ENCODE measurements at regions not wholly inside any gene's neighbourhood (a gene's known extent, or its start where the extent isn't known, plus 50 kb on each side); places are given as distances from the start of the nearest gene placed in this dataset.

GRCh38 chr2:78521938-78522337 is 503.6 kb upstream of the REG3G start:
- DNase-seq, result no peak

- DNase-seq, result no peak
Measured at GRCh38 chr2:78532762-78533379, 492.6 kb upstream of the REG3G start.

DNA sequence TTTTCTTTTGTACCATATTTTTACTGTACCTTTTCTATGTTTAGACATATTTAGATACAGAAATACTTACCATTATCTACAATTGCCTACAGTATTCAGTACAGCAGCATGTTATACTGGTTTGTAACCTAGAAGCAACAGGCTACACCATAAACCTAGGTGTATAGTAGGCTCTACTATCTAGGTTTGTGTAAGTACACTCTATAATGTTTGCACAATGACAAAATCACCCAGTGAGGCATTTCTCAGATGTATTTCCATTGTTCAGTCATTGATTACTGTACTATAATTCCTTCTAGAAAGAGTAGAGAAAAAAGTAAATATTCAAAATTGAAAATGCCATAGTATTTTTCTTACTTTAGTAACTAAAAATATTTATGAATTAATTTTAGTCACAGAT is 490.1 kb upstream of the REG3G start:
- no peak for DNase-seq

DNA sequence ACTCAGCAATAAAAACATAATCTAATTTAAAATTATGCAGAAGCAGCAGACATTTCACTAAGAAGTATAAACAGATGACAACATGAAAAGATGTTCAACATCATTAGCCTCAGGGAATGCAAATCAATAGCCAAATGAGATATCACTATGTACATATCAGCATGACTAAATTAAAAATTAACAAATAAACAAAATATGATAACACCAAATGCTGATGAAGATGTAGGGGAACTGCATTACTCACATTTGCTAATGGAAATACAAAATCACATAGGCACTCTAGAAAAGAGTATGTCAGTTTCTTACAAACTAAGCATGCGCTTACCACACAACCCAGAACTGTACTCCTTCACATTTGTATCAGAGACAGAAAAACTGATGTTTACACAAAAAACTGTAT is 487.2 kb upstream of the REG3G start:
- DNase-seq, result no peak

- no peak for DNase-seq
Measured at GRCh38 chr2:78540255-78540654, 485.2 kb upstream of the REG3G start.

- DNase-seq, result no peak
Measured at GRCh38 chr2:78541088-78541450, 484.4 kb upstream of the REG3G start.

GRCh38 chr2:78541451-78542267 is 483.8 kb upstream of the REG3G start:
- no peak for DNase-seq

DNA sequence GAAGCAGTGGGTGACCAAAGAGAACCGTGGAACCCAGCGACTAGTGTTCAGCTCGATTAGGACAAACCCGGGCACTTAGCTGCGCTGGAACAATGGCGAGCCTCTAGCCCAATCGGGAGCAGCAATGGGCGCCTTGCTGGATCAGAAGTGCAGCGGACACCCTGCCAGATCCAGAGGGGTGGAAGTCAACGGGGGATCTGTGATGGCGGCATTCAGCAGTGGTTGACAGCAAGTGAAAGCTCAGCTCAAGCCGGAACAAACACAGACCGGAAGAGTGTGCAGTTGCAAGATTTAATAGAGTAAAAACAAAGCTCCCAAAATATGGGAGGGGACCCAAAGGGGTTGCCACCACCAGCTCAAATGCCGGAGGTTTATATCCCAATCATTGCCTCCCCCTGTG is 478.7 kb upstream of the REG3G start:
- DNase-seq, result no peak

DNA sequence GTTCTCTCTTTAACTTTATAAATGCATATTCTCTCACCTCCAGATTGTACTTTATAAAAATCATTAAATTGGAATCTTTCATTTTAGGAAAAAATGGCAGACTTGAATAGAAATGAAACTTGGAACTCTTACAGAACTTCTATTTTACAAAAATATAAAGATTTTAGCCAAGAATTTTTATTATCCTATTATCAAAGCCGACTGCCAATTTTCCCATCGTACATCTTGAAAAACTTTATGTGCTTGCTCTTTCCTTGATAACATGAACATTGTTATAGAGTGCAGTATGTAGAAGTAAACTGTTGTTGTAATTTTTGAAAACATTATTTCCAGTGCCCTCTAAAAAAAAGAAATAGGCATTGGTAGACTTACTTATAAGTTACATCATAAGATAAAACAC is 475.7 kb upstream of the REG3G start:
- DNase-seq, result no peak

GRCh38 chr2:78553866-78554647 is 471.4 kb upstream of the REG3G start:
- no peak for DNase-seq

DNA sequence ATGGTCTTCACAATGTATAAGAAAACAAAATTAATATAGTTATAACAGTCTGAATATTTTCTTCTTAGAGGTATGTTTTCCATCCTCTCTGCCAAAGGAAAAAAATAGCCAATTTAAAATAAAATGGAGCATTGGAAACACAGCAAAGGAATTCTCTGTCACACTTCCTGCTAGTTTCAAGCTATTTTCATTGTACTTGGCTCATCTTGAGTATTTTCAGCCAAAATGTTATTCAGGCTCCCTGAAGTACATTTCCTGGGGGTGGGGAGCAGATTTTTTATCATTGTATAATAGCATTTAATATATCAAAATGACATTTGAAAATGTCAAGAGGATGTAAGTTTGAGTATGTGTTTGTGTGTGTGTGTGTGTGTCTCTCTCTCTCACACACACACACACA is 463.6 kb upstream of the REG3G start:
- no peak for DNase-seq

DNA sequence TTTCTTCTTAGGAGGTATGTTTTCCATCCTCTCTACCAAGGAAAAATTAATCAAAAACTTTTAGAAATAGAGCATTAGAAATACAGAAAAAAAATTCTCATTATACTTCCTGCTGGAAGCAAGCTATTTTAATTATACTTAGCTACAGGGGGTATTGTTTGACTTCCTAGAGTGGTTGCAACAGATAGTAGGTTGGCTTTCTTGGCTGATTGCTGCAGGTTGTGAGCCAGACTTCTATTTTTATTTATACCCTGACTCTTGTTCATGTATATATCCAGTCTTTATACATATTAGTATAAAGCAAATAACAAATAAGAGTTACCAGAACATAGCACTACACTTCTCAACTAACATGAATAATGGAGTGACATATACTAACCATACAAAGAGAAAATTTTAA is 460.8 kb upstream of the REG3G start:
- DNase-seq, result no peak

- no peak for DNase-seq
Measured at GRCh38 chr2:78568782-78569373, 456.6 kb upstream of the REG3G start.

GRCh38 chr2:78576409-78576808 is 449.1 kb upstream of the REG3G start:
- no peak for DNase-seq

- no peak for DNase-seq
Measured at GRCh38 chr2:78585871-78586270, 439.6 kb upstream of the REG3G start.

- no peak for DNase-seq
Measured at GRCh38 chr2:78586316-78586715, 439.2 kb upstream of the REG3G start.

DNA sequence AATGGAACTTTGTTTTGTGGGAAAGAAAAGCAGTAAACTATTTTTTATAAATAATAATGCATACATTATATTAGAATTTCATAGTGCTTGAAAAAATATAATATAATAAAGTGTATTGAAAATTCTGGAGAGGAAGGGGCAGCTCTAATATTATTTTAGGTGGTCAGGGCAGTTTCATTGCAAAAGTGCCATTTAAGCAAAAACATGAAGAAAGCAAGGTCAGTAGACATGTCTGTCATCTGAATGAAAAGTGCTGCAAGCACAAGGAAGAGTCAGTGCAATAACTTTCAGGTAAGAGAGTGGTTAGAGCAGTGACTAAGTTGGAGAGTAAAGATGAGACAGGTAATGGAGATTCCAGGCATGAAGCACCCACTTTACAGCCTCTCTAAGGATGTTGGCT is 435.6 kb upstream of the REG3G start:
- no peak for DNase-seq

GRCh38 chr2:78592491-78592890 is 433.0 kb upstream of the REG3G start:
- no peak for DNase-seq

DNA sequence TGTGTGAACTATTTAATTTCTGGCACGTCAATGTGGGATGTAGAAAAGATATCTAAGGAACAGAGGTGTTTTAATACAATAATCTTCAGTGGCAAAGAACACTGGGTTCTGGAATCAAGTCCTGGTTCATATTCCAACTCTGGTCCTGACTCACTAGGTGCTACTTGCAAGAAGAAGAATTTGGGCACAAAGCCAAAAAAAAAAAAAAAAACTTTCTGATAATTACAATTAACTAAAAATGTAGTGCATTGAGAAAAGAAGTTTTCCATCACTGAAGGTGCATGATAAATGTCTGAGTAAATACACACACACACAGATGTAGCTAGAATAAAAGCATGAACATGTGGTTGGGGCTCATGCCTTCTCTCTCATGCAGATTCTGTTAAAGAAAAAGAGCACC is 424.4 kb upstream of the REG3G start:
- no peak for DNase-seq

GRCh38 chr2:78602862-78603261 is 422.6 kb upstream of the REG3G start:
- no peak for DNase-seq

DNA sequence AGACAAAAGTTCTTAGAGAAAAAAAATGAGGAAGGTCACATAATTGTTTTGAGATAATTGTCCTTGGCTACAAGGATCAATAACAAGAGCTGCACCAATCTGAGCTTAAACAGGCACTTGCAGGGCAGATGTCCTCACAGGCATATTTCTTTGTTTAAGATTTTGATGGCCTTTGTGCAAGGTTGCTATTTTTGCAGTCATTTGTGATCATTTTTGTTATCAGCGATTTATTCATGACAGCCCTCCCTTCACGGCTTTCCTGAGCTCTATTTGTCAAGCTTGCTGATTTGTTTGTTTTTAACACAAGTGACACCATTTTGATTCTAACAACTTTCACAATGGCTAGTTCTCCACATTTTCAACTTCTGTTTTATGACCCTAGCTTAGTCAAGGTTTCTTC is 418.6 kb upstream of the REG3G start:
- no peak for DNase-seq

GRCh38 chr2:78614726-78615125 is 410.8 kb upstream of the REG3G start:
- no peak for DNase-seq

DNA sequence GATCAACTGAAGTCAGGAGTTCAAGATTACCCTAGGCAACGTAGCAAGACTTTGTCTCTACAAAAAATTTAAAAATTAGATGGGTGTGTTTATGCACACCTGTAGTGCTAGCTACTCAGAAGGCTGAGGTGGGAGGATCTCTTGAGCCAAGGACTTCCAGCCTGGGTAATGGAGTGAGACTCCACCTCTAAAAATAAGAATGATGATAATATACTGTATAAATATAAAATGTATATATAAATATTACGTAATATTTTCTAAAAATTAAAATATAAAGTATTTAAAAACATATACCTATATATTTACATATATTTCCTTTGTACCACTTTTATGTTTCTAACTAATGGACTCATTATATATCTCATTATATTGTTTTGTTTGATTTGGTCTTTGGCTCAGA is 409.5 kb upstream of the REG3G start:
- DNase-seq, result no peak

DNA sequence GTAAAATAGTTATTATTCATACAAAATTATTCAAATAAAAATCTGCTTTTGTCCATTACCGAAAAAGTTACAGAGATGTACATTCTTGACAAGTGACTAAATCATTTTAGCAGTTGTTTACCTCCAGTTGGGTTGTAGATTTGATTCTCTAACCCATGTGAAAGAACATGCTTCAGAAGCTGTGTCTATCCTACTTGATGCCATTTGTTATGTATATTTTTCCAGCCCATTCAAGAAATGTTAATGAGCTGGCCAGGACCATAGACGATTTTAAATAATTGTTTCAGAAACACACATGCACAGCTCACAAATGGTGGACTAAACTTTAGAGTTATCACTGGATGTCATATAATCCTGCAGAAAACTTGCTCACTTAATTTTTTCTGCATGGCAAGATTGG is 391.1 kb upstream of the REG3G start:
- DNase-seq, result no peak

Measured in NCI-H526 treated with DMSO at 0.1 percent for 48 hours (cell line).